Left ventricle myocardium inferior (tissue), 1 donor: ENCODE measurements at regions not wholly inside any gene's neighbourhood (a gene's known extent, or its start where the extent isn't known, plus 50 kb on each side); places are given as distances from the start of the nearest gene placed in this dataset.
"Not testable (repeated sequence)": the region's sequence is repeated elsewhere in the genome, so short reads cannot be mapped to it uniquely, and the experiment has no call there.

Source experiments
- DNase-seq: peaks from one replicate; pipeline ENCODE4 v3.0.0-alpha.2; 2020
- H3K27ac ChIP-seq: fragments of 200-600 bp; replicated peaks from 2 replicates; pipeline ENCODE4 v1.8.0; 2021
- H3K27me3 ChIP-seq: fragments of 200-600 bp; 2 replicates; pipeline ENCODE4 v1.8.0; 2021; ENCODE audit warnings: low read depth
- H3K36me3 ChIP-seq: fragments of 200-600 bp; 2 replicates; pipeline ENCODE4 v1.8.0; 2021
- H3K4me1 ChIP-seq: fragments of 200-600 bp; 2 replicates; pipeline ENCODE4 v1.8.0; 2021
- H3K4me3 ChIP-seq: fragments of 200-600 bp; 2 replicates; pipeline ENCODE4 v1.8.0; 2021; ENCODE audit warnings: mild to moderate bottlenecking, moderate library complexity
- H3K9me3 ChIP-seq: fragments of 200-600 bp; replicated peaks from 2 replicates; pipeline ENCODE4 v1.8.0; 2021
- CTCF ChIP-seq: fragments of 200-600 bp; IDR thresholded peaks from 2 replicates; pipeline ENCODE4 v1.8.0; 2021; ENCODE audit warnings: antibody characterized with exemption, mild to moderate bottlenecking, borderline replicate concordance
- intact Hi-C: fragments of 100-400 bp; cut with micrococcal nuclease; formaldehyde crosslinking; loops from one replicate; pipeline ENCODE4 v1.11.0; 2022
- donor health status: DM: no; HTN: yes; CAD: no; lungs with severe emphysema.

DNA sequence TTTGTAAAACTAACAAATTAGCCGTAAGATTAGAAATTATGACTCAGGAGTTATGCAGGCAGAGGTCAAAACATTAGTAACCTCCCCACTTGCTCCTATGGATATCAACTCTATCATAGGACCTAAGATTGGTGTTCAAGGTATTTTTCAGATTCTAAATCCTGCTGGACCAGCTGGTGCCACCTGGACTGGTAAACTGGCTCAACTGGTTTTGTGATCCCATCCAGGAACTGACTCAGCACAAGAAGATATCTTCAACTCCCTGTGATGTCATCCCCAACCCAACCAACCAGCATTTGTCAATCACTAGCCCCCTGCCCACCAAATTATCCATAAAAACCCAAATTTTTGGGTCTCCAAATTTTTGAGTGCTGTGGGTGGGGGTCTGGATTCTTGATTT lies 98.1 kb upstream of the OR4E1 start:
- Histone ChIP-seq H3K4me3 (no peak overlapping the region), H3K9me3 (no peaks in the 10 kb centered on the region), H3K4me1 (no peaks in the 10 kb centered on the region), H3K27ac (no peak overlapping the region), H3K27me3 (no peaks in the 10 kb centered on the region), H3K36me3 (no peaks in the 10 kb centered on the region)
- intact Hi-C loops = no loop called here
- no peak for TF ChIP-seq CTCF
- no peak for DNase-seq

GRCh38 chr14:21768875-21769257 lies 95.2 kb upstream of the OR4E1 start:
- Histone ChIP-seq H3K4me1 (no peaks in the 10 kb centered on the region), H3K27me3 (no peaks in the 10 kb centered on the region), H3K4me3 (no peak overlapping the region), H3K9me3 (peaks cover 8% of the 10 kb centered on the region), H3K27ac (no peak overlapping the region), H3K36me3 (no peaks in the 10 kb centered on the region)
- no peak for TF ChIP-seq CTCF
- intact Hi-C loops = no loop called here
- DNase-seq = no peak

DNA sequence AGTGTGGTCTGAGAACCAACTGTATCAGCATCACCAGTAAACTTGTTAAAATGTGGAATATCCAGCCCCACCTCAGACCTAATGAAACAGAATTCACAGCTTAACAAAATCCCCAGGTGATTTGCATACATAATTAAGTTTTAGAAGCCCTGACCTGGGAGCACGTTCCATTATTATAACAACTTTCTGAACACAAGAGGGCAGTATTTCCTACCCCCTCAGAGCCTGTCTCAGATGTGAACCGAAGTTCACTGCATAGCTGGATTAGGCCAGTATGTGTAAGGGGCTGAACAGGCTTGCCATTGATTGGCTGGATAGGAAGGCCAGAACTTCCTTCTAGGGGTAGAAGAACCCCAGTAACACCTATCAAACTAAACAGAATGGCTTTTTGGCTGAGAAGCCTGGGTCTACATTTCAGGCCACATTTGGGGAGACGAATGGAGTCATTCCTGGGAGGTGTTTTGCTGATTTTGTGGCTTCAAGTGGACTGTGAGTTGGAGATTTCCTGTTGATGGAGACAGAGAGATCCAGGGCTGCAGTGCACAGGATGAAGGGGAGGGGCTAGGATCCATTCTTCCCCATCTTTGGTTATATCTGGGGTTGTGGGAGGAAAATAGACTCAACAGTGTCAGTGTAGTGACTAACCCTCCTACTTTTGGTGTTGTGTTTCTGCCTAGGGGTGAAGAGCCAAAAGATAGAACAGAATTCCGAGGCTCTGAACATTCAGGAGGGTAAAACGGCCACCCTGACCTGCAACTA lies 94.7 kb upstream of the OR4E1 start:
- Histone ChIP-seq H3K27ac (no peak overlapping the region), H3K4me1 (no peaks in the 10 kb centered on the region), H3K27me3 (no peaks in the 10 kb centered on the region), H3K9me3 (peaks cover 8% of the 10 kb centered on the region), H3K4me3 (no peak overlapping the region), H3K36me3 (no peaks in the 10 kb centered on the region)
- TF ChIP-seq CTCF = peak; percentile 21
- DNase-seq = no peak
- intact Hi-C loops = no loop called here

DNA sequence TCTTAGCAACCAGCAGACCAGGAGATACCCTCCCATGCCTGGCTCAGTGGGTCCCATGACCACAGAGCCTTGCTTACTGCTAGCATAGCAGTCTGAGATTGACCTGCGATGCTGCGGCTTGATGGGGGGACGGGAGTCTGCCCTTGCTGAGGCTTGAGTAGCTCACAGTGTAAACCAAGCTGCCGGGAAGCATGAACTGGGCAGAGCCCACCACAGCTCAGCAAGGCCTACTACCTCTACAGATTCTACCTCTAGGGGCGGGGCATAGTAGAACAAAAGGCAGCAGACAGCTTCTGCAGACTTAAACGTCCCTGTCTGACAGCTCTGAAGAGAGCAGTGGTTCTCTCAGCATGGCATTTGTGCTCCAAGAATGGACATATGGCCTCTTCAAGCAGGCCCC lies 86.7 kb upstream of the OR4E1 start:
- H3K27ac ChIP-seq, H3K27me3 ChIP-seq, H3K36me3 ChIP-seq, intact Hi-C loops, H3K4me1 ChIP-seq, H3K4me3 ChIP-seq, H3K9me3 ChIP-seq, DNase-seq: not testable (repeated sequence)

- TF ChIP-seq CTCF = no peak
- Histone ChIP-seq H3K27ac (no peak overlapping the region), H3K27me3 (no peaks in the 10 kb centered on the region), H3K9me3 (no peaks in the 10 kb centered on the region), H3K4me1 (no peaks in the 10 kb centered on the region), H3K4me3 (no peak overlapping the region), H3K36me3 (no peaks in the 10 kb centered on the region)
- intact Hi-C loops = no loop called here
- DNase-seq = no peak
These were observed 75.8 kb upstream of the OR4E1 start for GRCh38 chr14:21749306-21749868.

DNA sequence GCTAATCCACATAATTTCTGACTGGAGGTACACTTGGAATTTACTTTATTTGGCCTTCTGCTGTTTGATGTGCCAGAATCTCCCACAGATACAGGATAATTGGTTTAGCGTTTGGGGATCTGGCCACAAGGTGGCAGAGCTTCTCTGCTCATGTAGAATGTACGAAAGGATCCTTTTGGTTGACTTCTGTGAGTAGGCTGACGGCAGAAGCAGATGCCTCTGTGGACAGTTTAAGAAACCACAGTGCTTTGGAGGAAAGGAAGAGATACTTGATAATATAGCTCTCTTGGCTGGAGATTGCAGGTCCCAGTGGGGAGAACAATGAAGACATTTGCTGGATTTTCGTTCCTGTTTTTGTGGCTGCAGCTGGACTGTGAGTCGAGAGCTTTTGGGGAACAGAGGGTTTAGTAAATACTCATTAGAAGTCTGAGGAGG lies 75.3 kb upstream of the OR4E1 start:
- no peaks in the 10 kb centered on the region for H3K9me3 ChIP-seq
- peak; percentile 62 for TF ChIP-seq CTCF

More for the DNA sequence above, 75.3 kb upstream of the OR4E1 start:
- Histone ChIP-seq H3K36me3 (no peaks in the 10 kb centered on the region), H3K4me1 (no peaks in the 10 kb centered on the region), H3K27ac (no peak overlapping the region), H3K27me3 (no peaks in the 10 kb centered on the region), H3K4me3 (no peak overlapping the region)
- intact Hi-C loops = no loop called here
- peak; percentile 18 for DNase-seq
